ENCODE measurements at regions not wholly inside any gene's neighbourhood (a gene's known extent, or its start where the extent isn't known, plus 50 kb on each side); places are given as distances from the start of the nearest gene placed in this dataset.

DNA sequence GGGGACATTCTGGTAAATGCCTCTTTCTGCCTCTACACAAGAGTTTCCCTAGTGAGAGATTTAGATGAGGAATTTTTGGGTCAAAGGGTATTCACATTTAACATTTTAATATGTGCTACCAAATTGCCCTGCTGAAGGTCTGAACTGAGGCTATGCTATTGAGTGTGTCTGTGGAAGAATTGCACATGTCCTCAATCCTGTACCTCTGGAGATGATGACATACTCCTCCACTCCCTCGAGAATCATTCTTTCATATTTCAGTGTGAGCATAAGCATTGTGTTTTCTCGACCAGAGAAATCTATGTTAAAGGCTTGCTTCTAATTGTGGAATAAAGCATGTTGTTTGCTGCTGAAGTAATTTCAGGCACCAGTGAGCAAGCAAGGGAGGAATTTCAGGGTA, 110.5 kb downstream of the TSN start:
- TF ChIP-seq, protein P1, sequence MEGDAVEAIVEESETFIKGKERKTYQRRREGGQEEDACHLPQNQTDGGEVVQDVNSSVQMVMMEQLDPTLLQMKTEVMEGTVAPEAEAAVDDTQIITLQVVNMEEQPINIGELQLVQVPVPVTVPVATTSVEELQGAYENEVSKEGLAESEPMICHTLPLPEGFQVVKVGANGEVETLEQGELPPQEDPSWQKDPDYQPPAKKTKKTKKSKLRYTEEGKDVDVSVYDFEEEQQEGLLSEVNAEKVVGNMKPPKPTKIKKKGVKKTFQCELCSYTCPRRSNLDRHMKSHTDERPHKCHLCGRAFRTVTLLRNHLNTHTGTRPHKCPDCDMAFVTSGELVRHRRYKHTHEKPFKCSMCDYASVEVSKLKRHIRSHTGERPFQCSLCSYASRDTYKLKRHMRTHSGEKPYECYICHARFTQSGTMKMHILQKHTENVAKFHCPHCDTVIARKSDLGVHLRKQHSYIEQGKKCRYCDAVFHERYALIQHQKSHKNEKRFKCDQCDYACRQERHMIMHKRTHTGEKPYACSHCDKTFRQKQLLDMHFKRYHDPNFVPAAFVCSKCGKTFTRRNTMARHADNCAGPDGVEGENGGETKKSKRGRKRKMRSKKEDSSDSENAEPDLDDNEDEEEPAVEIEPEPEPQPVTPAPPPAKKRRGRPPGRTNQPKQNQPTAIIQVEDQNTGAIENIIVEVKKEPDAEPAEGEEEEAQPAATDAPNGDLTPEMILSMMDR (IDR thresholded peaks at IDR 0.05; ENCODE audit: control extremely low read depth, extremely low read depth), result no peak
- no peak for ATAC-seq (ENCODE audit: insufficient read depth, low FRiP score)
- Histone ChIP-seq H3K36me3 (ENCODE audit: control insufficient read depth in 4 of 4, insufficient read depth in 4 of 4, low read length in 4 of 4) (no peaks in the 10 kb centered on the region), H3K9ac (ENCODE audit: insufficient read depth in 1 of 2, low read length in 2 of 2) (no peak overlapping the region), H3K9me3 (ENCODE audit: control insufficient read depth in 4 of 4, insufficient read depth in 3 of 4, low read length in 3 of 4) (peaks cover 0 to 2% (median under 1%) of the 10 kb centered on the region in 4 donors), H3K4me1 (ENCODE audit: control insufficient read depth in 5 of 5, insufficient read depth in 5 of 5, low read length in 5 of 5) (peaks cover 0 to 4% (median 0%) of the 10 kb centered on the region in 5 donors), H3K27ac (ENCODE audit: low read depth in 1 of 2, low read length in 1 of 2) (no peak overlapping the region), H3K27me3 (ENCODE audit: control insufficient read depth in 3 of 3, insufficient read depth in 3 of 3, low read length in 2 of 3) (no peaks in the 10 kb centered on the region), H3K4me3 (no peak overlapping the region)
- DNase-seq, result no peak
- WGBS, 2 donors, result 58 to 91% methylated on average over 1 to 2 of the region's 2 CpGs

DNA sequence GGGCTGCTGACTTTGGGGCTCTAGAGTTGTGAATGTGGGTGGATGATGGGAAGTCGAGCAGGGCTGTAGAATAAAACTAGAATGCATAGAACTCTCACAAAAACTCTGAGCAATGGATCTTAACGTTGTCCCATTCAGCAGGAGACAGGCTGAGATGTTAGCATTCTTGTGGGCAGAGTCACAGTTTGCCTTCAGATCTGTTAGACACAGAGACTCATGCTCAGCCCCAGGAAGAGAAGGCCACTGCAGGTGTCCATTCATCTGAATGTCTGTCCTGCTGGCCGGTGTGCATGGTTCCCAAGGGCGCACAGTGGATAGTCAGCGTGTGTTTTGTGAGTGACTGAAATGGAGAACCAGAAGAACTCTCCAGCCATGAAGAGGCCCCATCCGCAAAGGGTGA, 111.3 kb downstream of the TSN start:
- no peaks in the 10 kb centered on the region for H3K27me3 ChIP-seq (ENCODE audit: control insufficient read depth in 3 of 3, insufficient read depth in 3 of 3, low read length in 2 of 3)
- peaks cover 0 to 4% (median 0%) of the 10 kb centered on the region in 5 donors for H3K4me1 ChIP-seq (ENCODE audit: control insufficient read depth in 5 of 5, insufficient read depth in 5 of 5, low read length in 5 of 5)
- WGBS, 2 donors, result 85 to 91% methylated on average over 6 of the region's 6 CpGs
- H3K9me3 ChIP-seq (ENCODE audit: control insufficient read depth in 4 of 4, insufficient read depth in 3 of 4, low read length in 3 of 4), result peaks cover 0 to 2% (median under 1%) of the 10 kb centered on the region in 4 donors
- ATAC-seq (ENCODE audit: insufficient read depth, low FRiP score) (no peak), DNase-seq (no peak)
- H3K4me3 ChIP-seq, result no peak overlapping the region
- TF ChIP-seq, protein P1 (IDR thresholded peaks at IDR 0.05; ENCODE audit: control extremely low read depth, extremely low read depth), result no peak
- no peak overlapping the region for H3K9ac ChIP-seq (ENCODE audit: insufficient read depth in 1 of 2, low read length in 2 of 2)
- H3K36me3 ChIP-seq (ENCODE audit: control insufficient read depth in 4 of 4, insufficient read depth in 4 of 4, low read length in 4 of 4), result no peaks in the 10 kb centered on the region
- H3K27ac ChIP-seq (ENCODE audit: low read depth in 1 of 2, low read length in 1 of 2), result no peak overlapping the region

DNA sequence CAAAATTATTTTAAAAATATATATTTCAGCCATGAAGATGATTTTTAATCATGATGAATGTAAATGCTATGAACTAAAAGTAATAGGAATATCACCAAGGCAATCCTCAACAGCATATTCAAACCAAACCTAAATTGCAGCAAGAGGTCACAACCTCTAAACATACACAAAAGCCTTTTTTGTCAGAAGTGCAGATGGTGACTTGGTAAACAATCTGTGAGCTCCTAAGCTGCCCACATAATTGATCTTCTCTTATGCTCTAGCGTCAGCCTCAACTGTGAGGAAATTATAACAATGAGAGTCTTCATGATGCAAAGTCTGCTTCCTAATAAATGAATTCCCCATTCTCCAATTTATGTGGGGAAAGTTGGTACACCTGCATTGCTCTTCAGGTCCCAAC, 113.2 kb downstream of the TSN start:
- Histone ChIP-seq H3K9ac (ENCODE audit: insufficient read depth in 1 of 2, low read length in 2 of 2) (no peak overlapping the region), H3K27ac (ENCODE audit: low read depth in 1 of 2, low read length in 1 of 2) (no peak overlapping the region), H3K4me1 (ENCODE audit: control insufficient read depth in 5 of 5, insufficient read depth in 5 of 5, low read length in 5 of 5) (peaks cover 0 to 4% (median 0%) of the 10 kb centered on the region in 5 donors), H3K9me3 (ENCODE audit: control insufficient read depth in 4 of 4, insufficient read depth in 3 of 4, low read length in 3 of 4) (peaks cover 0 to 1% (median 0%) of the 10 kb centered on the region in 4 donors), H3K36me3 (ENCODE audit: control insufficient read depth in 4 of 4, insufficient read depth in 4 of 4, low read length in 4 of 4) (no peaks in the 10 kb centered on the region), H3K4me3 (no peak overlapping the region), H3K27me3 (ENCODE audit: control insufficient read depth in 3 of 3, insufficient read depth in 3 of 3, low read length in 2 of 3) (no peaks in the 10 kb centered on the region)
- DNase-seq (no peak), ATAC-seq (ENCODE audit: insufficient read depth, low FRiP score) (no peak)
- TF ChIP-seq, protein P1 (IDR thresholded peaks at IDR 0.05; ENCODE audit: control extremely low read depth, extremely low read depth), result no peak
- WGBS, 2 donors, result 59 to 65% methylated on average over 1 of the region's 1 CpG

DNA sequence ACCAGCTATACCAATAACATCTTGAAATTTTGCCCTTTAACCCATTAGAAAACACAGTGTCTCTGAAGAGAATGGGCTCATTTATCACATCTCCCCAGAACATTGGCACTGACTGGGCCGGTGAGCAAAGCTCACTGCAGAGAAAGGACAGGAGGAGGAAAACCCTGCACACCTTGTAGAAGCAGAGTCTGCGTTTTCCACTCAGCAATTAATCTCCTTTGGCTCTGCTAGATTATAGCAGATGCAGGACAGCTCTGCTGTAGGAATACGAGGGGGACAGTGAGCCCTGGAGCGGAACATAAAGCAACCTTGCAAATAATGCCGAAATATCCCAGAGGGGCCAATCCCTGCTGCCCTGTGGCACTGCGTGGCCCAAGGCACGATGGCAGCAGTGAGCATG, 113.9 kb downstream of the TSN start:
- Histone ChIP-seq H3K9ac (ENCODE audit: insufficient read depth in 1 of 2, low read length in 2 of 2) (no peak overlapping the region), H3K4me3 (no peak overlapping the region), H3K27ac (ENCODE audit: low read depth in 1 of 2, low read length in 1 of 2) (no peak overlapping the region), H3K4me1 (ENCODE audit: control insufficient read depth in 5 of 5, insufficient read depth in 5 of 5, low read length in 5 of 5) (peaks cover 0 to 4% (median 0%) of the 10 kb centered on the region in 5 donors), H3K27me3 (ENCODE audit: control insufficient read depth in 3 of 3, insufficient read depth in 3 of 3, low read length in 2 of 3) (no peaks in the 10 kb centered on the region), H3K36me3 (ENCODE audit: control insufficient read depth in 4 of 4, insufficient read depth in 4 of 4, low read length in 4 of 4) (no peaks in the 10 kb centered on the region), H3K9me3 (ENCODE audit: control insufficient read depth in 4 of 4, insufficient read depth in 3 of 4, low read length in 3 of 4) (peaks cover 0 to 1% (median 0%) of the 10 kb centered on the region in 4 donors)
- DNase-seq, result no peak
- 81 to 94% methylated on average over 7 of the region's 7 CpGs for WGBS, 2 donors
- ATAC-seq (ENCODE audit: insufficient read depth, low FRiP score), result no peak
- TF ChIP-seq, protein P1 (IDR thresholded peaks at IDR 0.05; ENCODE audit: control extremely low read depth, extremely low read depth), result no peak
